Mesendoderm (in vitro differentiated cells): ENCODE measurements at regions not wholly inside any gene's neighbourhood (a gene's known extent, or its start where the extent isn't known, plus 50 kb on each side); places are given as distances from the start of the nearest gene placed in this dataset.
A peak's percentile ranks its signal among the peaks of the same experiment; 100 is the strongest.

Experiments used
- DNase-seq: peaks from one replicate; pipeline ENCODE4 v3.0.0; 2013
- H2AK5ac ChIP-seq: 2 replicates; pipeline ENCODE4 v1.6.1; 2013; ENCODE audit warnings: low read length, inconsistent platforms
- H2BK120ac ChIP-seq: 2 replicates; pipeline ENCODE4 v1.6.1; 2013; ENCODE audit warnings: low read depth, mild to moderate bottlenecking, low read length, moderate library complexity, mixed read lengths
- H2BK15ac ChIP-seq: replicated peaks from 2 replicates; pipeline ENCODE4 v1.6.1; 2013; ENCODE audit warnings: low read depth, mild to moderate bottlenecking, moderate library complexity
- H2BK5ac ChIP-seq: 2 replicates; pipeline ENCODE4 v1.6.1; 2013; ENCODE audit warnings: low read length, inconsistent platforms
- H3K18ac ChIP-seq: 2 replicates; pipeline ENCODE4 v1.6.1; 2013; ENCODE audit warnings: mild to moderate bottlenecking, low read length, mixed read lengths
- H3K23ac ChIP-seq: one replicate; pipeline ENCODE4 v1.6.1; 2013; ENCODE audit warnings: low read length
- H3K27ac ChIP-seq: 2 replicates; pipeline ENCODE4 v1.5.1; 2013; ENCODE audit warnings: low read depth, mild to moderate bottlenecking, inconsistent platforms, low read length, moderate library complexity
- H3K27me3 ChIP-seq: 2 replicates; pipeline ENCODE4 v1.6.1; 2013; ENCODE audit warnings: low read length, control low read depth, mild to moderate bottlenecking, inconsistent platforms; ENCODE audit not compliant: insufficient read depth, poor library complexity
- H3K36me3 ChIP-seq: 2 replicates; pipeline ENCODE4 v1.6.1; 2013; ENCODE audit warnings: low read length, inconsistent platforms; ENCODE audit not compliant: control insufficient read depth, insufficient read depth
- H3K4ac ChIP-seq: one replicate; pipeline ENCODE4 v1.6.1; 2013; ENCODE audit warnings: low read depth, mild to moderate bottlenecking, low read length, moderate library complexity
- H3K4me1 ChIP-seq: 2 replicates; pipeline ENCODE4 v1.6.1; 2013; ENCODE audit warnings: low read depth, low read length, inconsistent platforms; ENCODE audit not compliant: control insufficient read depth
- H3K4me2 ChIP-seq: 2 replicates; pipeline ENCODE4 v1.6.1; 2013; ENCODE audit warnings: low read length
- H3K4me3 ChIP-seq: 2 replicates; pipeline ENCODE4 v1.5.1; 2013; ENCODE audit warnings: mild to moderate bottlenecking, low read length
- H3K56ac ChIP-seq: one replicate; pipeline ENCODE4 v1.6.1; 2013; ENCODE audit warnings: low read length
- H3K79me1 ChIP-seq: 2 replicates; pipeline ENCODE4 v1.6.1; 2013; ENCODE audit warnings: low read length, inconsistent platforms
- H3K79me2 ChIP-seq: 2 replicates; pipeline ENCODE4 v1.6.1; 2013; ENCODE audit warnings: mild to moderate bottlenecking, low read length; ENCODE audit not compliant: control insufficient read depth, insufficient read depth
- H3K9ac ChIP-seq: 2 replicates; pipeline ENCODE4 v1.6.1; 2013; ENCODE audit warnings: low read length, inconsistent platforms
- H4K5ac ChIP-seq: one replicate; pipeline ENCODE4 v1.6.1; 2013; ENCODE audit warnings: low read length
- H4K8ac ChIP-seq: one replicate; pipeline ENCODE4 v1.6.1; 2013; ENCODE audit warnings: low read depth, mild to moderate bottlenecking, control low read depth, low read length, moderate library complexity
- WGBS: extraction: QIAGEN DNeasy Blood & Tissue Kit; methylation state at CpG from one replicate; pipeline ENCODE4 v1.1.7; 2013; ENCODE audit warnings: low lambda C conversion rate, missing lambda C conversion rate; ENCODE audit not compliant: insufficient coverage; ENCODE audit errors: extremely low coverage; 5-methylcytosine and 5-hydroxymethylcytosine counted together

DNA sequence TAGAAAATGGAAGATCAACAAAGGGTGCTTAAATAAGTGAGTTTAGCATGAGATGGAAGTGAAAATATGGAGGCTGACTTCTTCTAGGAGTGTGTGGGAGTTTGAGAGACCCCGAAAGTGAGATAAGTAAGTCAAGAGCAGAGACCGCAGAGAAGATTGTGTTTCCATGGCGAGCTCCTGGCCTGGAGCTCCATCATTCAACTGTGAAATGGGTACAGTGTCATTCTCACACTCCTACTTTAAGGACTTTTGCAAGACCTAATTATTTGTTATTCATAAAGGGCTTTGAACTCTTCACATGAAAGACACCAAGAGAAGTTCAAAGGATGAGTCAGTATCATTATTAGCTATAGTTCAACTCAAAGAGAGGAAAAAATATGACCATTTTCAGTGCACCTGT lies 134.2 kb upstream of the PIK3C3 start:
- no peak overlapping the region for H2BK5ac ChIP-seq
- H3K79me1 ChIP-seq = no peaks in the 10 kb centered on the region
- H3K4ac ChIP-seq = no peak overlapping the region
- no peaks in the 10 kb centered on the region for H3K79me2 ChIP-seq
- H2AK5ac ChIP-seq = no peak overlapping the region
- no peak overlapping the region for H4K8ac ChIP-seq
- no peak overlapping the region for H4K5ac ChIP-seq
- H3K36me3 ChIP-seq = no peaks in the 10 kb centered on the region
- H3K27ac ChIP-seq = no peak overlapping the region
- no peak overlapping the region for H3K56ac ChIP-seq
- WGBS = no CpG with 5 or more reads among the region's 3 CpGs
- no peak overlapping the region for H3K4me3 ChIP-seq
- no peak for DNase-seq
- H3K4me1 ChIP-seq = peaks cover 2% of the 10 kb centered on the region
- H2BK120ac ChIP-seq = no peak overlapping the region
- no peak overlapping the region for H3K18ac ChIP-seq
- no peak overlapping the region for H3K9ac ChIP-seq
- H3K4me2 ChIP-seq = no peak overlapping the region
- no peak overlapping the region for H2BK15ac ChIP-seq
- H3K27me3 ChIP-seq = no peaks in the 10 kb centered on the region
- H3K23ac ChIP-seq = no peak overlapping the region

DNA sequence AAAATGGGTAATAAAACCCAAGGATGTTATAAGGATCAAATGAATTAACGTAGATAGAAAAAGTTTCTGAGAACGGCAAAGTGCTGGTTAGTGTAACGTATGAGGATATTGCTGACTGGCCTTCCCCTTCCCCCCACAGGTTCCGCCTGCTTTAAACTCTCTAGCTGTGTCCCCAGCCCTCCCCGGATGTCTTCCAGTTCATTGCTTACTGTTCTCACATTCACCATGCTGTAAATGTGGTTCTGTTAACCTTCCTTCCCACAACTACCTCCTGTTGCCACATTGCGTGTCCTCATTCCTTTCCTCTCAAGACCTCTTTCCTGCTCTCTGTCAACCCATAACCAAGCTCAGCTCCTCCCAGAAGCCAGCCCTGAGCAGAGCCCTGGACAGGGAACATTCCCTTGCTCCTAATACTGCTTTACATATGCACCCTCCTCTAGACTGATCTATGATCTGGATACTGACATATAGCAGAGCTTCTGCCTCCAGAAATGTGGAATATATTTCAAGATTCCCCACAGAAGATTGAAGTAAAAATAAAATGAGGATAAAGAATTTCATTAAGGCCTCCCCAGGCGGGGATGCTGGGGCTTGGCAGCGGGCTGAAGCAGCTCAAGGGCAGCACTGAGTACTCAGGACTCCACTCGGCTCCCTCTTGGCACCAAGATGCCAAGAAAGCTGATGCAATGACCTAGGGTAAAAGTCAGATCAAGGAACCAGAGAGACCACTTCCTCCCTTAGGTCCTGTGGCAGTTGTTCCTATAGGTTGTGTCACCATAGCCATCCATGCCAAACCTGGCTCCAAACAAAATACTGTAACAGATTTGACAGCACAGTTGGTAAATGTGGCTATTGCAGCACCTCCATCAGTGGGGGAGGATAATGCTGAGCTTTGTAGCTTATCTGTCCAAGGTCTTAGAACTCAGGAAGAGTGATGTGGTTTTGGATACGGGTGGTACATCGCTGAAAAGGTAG lies 136.4 kb upstream of the PIK3C3 start:
- no peak overlapping the region for H4K5ac ChIP-seq
- H3K79me2 ChIP-seq = no peaks in the 10 kb centered on the region
- H3K9ac ChIP-seq = no peak overlapping the region
- H3K23ac ChIP-seq = no peak overlapping the region
- peaks cover 2% of the 10 kb centered on the region for H3K4me1 ChIP-seq
- no CpG with 5 or more reads among the region's 11 CpGs for WGBS
- no peak overlapping the region for H3K18ac ChIP-seq
- peak overlapping the region; percentile 72 for H3K56ac ChIP-seq
- H3K27ac ChIP-seq = no peak overlapping the region
- H3K79me1 ChIP-seq = no peaks in the 10 kb centered on the region
- no peak overlapping the region for H4K8ac ChIP-seq
- no peak overlapping the region for H3K4ac ChIP-seq
- no peaks in the 10 kb centered on the region for H3K27me3 ChIP-seq
- no peaks in the 10 kb centered on the region for H3K36me3 ChIP-seq
- peak overlapping the region; percentile 33 for H2BK5ac ChIP-seq
- H2BK120ac ChIP-seq = no peak overlapping the region
- peak; percentile 19 for DNase-seq
- H2AK5ac ChIP-seq = no peak overlapping the region
- H3K4me3 ChIP-seq = no peak overlapping the region
- no peak overlapping the region for H2BK15ac ChIP-seq
- H3K4me2 ChIP-seq = no peak overlapping the region

DNA sequence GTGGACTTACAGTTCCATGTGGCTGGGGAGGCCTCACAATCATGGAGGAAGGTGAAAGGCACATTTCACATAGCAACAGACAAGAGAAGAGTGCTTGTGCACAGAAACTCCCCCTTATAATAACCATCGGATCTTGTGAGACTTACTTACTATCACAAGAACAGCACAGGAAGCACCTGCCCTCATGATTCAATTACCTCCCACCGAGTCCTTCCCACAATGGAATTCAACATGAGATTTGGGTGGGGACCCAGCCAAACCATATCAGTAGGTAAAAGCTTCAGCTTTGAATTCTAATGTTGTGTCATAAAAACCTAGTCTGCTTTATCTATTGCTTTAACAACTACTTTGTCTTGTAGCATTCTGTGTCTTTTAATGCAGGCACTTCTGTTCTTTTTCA lies 140.4 kb upstream of the PIK3C3 start:
- Histone ChIP-seq H2BK15ac (no peak overlapping the region), H3K27me3 (no peaks in the 10 kb centered on the region), H3K56ac (no peak overlapping the region), H4K5ac (no peak overlapping the region), H2AK5ac (no peak overlapping the region), H3K4me3 (no peak overlapping the region), H3K4me2 (no peak overlapping the region), H3K36me3 (no peaks in the 10 kb centered on the region), H3K79me2 (no peaks in the 10 kb centered on the region), H4K8ac (no peak overlapping the region), H3K18ac (no peak overlapping the region), H3K27ac (no peak overlapping the region), H3K4ac (no peak overlapping the region), H3K23ac (no peak overlapping the region), H3K9ac (no peak overlapping the region), H3K4me1 (peaks cover 2% of the 10 kb centered on the region), H3K79me1 (no peaks in the 10 kb centered on the region), H2BK5ac (no peak overlapping the region), H2BK120ac (no peak overlapping the region)
- DNase-seq = peak; percentile 14
- WGBS = no CpG with 5 or more reads among the region's 2 CpGs

DNA sequence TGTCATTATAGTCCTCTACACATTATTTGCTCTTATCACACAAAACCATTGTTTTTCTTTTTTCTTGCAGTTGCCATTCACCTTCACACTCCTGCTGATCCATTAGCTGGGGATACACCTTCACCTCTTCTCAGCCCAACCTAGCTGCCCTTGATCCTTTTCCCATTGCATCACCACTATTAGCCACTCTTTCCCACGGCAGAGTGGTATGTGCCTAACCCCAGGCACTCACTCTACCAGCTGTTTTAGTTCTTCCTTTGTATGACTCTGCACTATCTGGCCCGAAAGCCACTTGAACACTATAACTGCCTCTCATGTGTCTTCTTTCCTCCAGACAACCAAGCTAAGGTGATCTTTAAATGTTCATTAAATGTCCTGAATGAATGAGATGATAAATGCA lies 145.4 kb upstream of the PIK3C3 start:
- no peak overlapping the region for H3K9ac ChIP-seq
- no peak overlapping the region for H2AK5ac ChIP-seq
- H2BK120ac ChIP-seq = no peak overlapping the region
- no CpG with 5 or more reads among the region's 2 CpGs for WGBS
- H3K79me1 ChIP-seq = no peaks in the 10 kb centered on the region
- no peaks in the 10 kb centered on the region for H3K36me3 ChIP-seq
- no peak overlapping the region for H3K23ac ChIP-seq
- no peak overlapping the region for H2BK15ac ChIP-seq
- H3K27ac ChIP-seq = no peak overlapping the region
- no peaks in the 10 kb centered on the region for H3K4me1 ChIP-seq
- no peak overlapping the region for H3K4me3 ChIP-seq
- H3K27me3 ChIP-seq = no peaks in the 10 kb centered on the region
- DNase-seq = peak; percentile 76
- no peak overlapping the region for H4K5ac ChIP-seq
- no peak overlapping the region for H3K18ac ChIP-seq
- no peak overlapping the region for H4K8ac ChIP-seq
- no peaks in the 10 kb centered on the region for H3K79me2 ChIP-seq
- H2BK5ac ChIP-seq = no peak overlapping the region
- no peak overlapping the region for H3K4me2 ChIP-seq
- H3K4ac ChIP-seq = no peak overlapping the region
- no peak overlapping the region for H3K56ac ChIP-seq

DNA sequence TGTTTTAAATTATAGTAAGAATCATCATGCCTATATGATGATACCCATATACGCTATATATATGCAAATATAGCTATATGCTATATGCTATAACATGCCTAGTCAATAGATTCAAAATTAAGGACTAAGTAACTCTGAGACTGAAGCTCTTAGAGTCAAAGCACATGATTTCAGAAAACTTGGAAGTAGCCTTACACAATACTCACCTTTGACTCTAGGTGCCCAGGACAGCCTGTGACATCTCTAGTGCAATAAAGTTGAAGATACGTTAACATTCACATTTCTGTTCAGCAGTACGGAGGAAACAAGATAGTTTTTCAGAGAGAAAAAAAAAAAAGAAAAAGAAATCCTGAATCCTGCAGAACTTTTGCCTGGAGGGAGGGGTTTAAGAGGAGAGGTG lies 149.7 kb upstream of the PIK3C3 start:
- WGBS = no CpG with 5 or more reads among the region's 3 CpGs
- H2BK15ac ChIP-seq = no peak overlapping the region

More for the DNA sequence above, 149.7 kb upstream of the PIK3C3 start:
- H2BK120ac ChIP-seq = no peak overlapping the region
- no peak overlapping the region for H3K4me3 ChIP-seq
- H3K9ac ChIP-seq = no peak overlapping the region
- H3K4ac ChIP-seq = no peak overlapping the region
- H3K36me3 ChIP-seq = no peaks in the 10 kb centered on the region
- H3K18ac ChIP-seq = no peak overlapping the region
- no peak overlapping the region for H3K27ac ChIP-seq
- H2BK5ac ChIP-seq = no peak overlapping the region
- DNase-seq = no peak
- no peak overlapping the region for H2AK5ac ChIP-seq
- H3K79me2 ChIP-seq = no peaks in the 10 kb centered on the region
- H4K5ac ChIP-seq = no peak overlapping the region
- no peak overlapping the region for H3K4me2 ChIP-seq
- no peak overlapping the region for H3K23ac ChIP-seq
- H3K56ac ChIP-seq = no peak overlapping the region
- no peaks in the 10 kb centered on the region for H3K27me3 ChIP-seq
- no peaks in the 10 kb centered on the region for H3K4me1 ChIP-seq
- no peak overlapping the region for H4K8ac ChIP-seq
- H3K79me1 ChIP-seq = no peaks in the 10 kb centered on the region
